Kidney (tissue), 13 donors: ENCODE measurements at regions not wholly inside any gene's neighbourhood (a gene's known extent, or its start where the extent isn't known, plus 50 kb on each side); places are given as distances from the start of the nearest gene placed in this dataset.

ENCODE experiments used
- DNase-seq, 5 donors: peaks; one replicate each; pipeline ENCODE4 v3.0.0-alpha.2; 2013 to 2020
- FAIRE-seq: peaks from 2 replicates; lab custom pipeline; 2012; peaks lifted over from hg19 to GRCh38; lab: Jason Lieb, UNC
- H3K27ac ChIP-seq, 2 donors: one replicate each; pipeline ENCODE4 v1.7.0; 2013; ENCODE audit warnings: low read depth in 2 of 2, low read length in 2 of 2, inconsistent platforms in 1 of 2
- H3K27me3 ChIP-seq: one replicate; pipeline ENCODE4 v1.7.1; 2013; ENCODE audit warnings: low read length, inconsistent platforms; ENCODE audit not compliant: control insufficient read depth, insufficient read depth
- H3K36me3 ChIP-seq, 3 donors: one replicate each; pipeline versions ENCODE4 v1.7.0 to v1.7.1; 2013; ENCODE audit warnings: low read length in 3 of 3, control low read depth in 1 of 3, inconsistent platforms in 1 of 3; ENCODE audit not compliant: insufficient read depth in 3 of 3, control insufficient read depth in 2 of 3
- H3K4me1 ChIP-seq, 3 donors: one replicate each; pipeline versions ENCODE4 v1.7.0 to v1.7.1; 2013; ENCODE audit warnings: low read length in 3 of 3, inconsistent platforms in 1 of 3, low read depth in 1 of 3; ENCODE audit not compliant: control insufficient read depth in 2 of 3, insufficient read depth in 2 of 3
- H3K4me3 ChIP-seq, 3 donors: one replicate each; pipeline versions ENCODE4 v1.7.0 to v1.8.1; 2013; ENCODE audit warnings: low read length in 3 of 3, control low read depth in 1 of 3, inconsistent platforms in 1 of 3
- H3K9ac ChIP-seq, 3 donors: one replicate each; pipeline versions ENCODE4 v1.7.0 to v1.7.1; 2013; ENCODE audit warnings: low read length in 3 of 3, control low read depth in 1 of 3, inconsistent platforms in 1 of 3
- H3K9me3 ChIP-seq, 3 donors: one replicate each; pipeline versions ENCODE4 v1.7.0 to v1.7.1; 2013; ENCODE audit warnings: low read length in 3 of 3, control low read depth in 1 of 3, inconsistent platforms in 1 of 3; ENCODE audit not compliant: control insufficient read depth in 2 of 3, insufficient read depth in 1 of 3
- intact Hi-C: fragments of 100-400 bp; cut with DNase I; formaldehyde crosslinking; loops from one replicate; pipeline ENCODE4 v1.11.1; 2022
- TF ChIP-seq, protein P1 (sequence below): IDR thresholded peaks from 3 replicates; pipeline ENCODE4 v1.5.1; 2012; ENCODE audit warnings: mild to moderate bottlenecking, moderate library complexity, borderline replicate concordance; ENCODE audit not compliant: insufficient read depth; ENCODE audit errors: extremely low read depth
- donor health status: control.
- donor health status: control.
- donor health status: control.
- donor health status: control.
- donor health status: control.
- donor health status: DM: yes; HTN: yes; CAD: no.
- donor health status: Normal renal cell carcinoma (clear cell type).

DNA sequence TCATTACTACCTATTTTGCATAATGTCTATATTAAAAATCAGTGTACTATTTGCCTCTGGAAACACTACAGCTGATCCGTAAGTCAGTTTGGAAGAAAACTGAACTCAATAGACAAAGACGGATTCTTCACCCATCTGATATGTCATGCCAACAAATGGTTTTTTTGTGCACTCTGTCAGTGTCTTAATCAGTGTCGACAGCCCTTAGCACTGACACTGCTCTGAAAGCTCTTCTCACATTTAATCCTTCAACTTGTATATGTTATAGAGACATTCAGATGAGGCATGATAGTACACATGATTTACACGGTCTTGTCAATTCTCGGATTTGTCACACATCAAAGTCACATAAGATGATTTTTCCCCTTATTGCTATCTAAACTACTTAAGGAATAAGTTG is 347.5 kb upstream of the GALNT5 start:
- Histone ChIP-seq H3K9me3 (no peaks in the 10 kb centered on the region), H3K4me3 (no peak overlapping the region), H3K9ac (no peak overlapping the region), H3K27me3 (no peaks in the 10 kb centered on the region), H3K4me1 (no peaks in the 10 kb centered on the region), H3K27ac (no peak overlapping the region), H3K36me3 (no peaks in the 10 kb centered on the region)
- intact Hi-C loops, result no loop called here
- FAIRE-seq (no peak), DNase-seq (no peak)
- TF ChIP-seq, protein P1, sequence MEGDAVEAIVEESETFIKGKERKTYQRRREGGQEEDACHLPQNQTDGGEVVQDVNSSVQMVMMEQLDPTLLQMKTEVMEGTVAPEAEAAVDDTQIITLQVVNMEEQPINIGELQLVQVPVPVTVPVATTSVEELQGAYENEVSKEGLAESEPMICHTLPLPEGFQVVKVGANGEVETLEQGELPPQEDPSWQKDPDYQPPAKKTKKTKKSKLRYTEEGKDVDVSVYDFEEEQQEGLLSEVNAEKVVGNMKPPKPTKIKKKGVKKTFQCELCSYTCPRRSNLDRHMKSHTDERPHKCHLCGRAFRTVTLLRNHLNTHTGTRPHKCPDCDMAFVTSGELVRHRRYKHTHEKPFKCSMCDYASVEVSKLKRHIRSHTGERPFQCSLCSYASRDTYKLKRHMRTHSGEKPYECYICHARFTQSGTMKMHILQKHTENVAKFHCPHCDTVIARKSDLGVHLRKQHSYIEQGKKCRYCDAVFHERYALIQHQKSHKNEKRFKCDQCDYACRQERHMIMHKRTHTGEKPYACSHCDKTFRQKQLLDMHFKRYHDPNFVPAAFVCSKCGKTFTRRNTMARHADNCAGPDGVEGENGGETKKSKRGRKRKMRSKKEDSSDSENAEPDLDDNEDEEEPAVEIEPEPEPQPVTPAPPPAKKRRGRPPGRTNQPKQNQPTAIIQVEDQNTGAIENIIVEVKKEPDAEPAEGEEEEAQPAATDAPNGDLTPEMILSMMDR, result no peak

DNA sequence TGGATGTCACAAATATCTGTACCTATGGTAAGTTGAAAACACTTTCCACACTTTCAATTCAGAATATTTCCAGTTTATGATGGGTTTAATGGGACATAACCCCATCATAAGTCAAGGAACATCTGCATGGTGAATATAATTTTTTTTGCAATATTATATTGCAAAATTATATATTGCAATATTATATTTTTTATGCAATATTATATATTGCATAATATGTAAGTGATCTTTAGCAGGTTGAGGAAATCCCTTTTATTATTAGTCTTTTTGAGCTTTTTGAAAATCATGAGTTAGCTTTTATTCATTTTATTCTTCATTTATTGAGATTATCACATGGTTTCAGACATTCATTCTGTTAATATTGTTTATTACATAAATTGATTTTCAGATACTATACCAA is 342.2 kb upstream of the GALNT5 start:
- Histone ChIP-seq H3K27ac (no peak overlapping the region), H3K9ac (no peak overlapping the region), H3K36me3 (no peaks in the 10 kb centered on the region), H3K4me3 (no peak overlapping the region), H3K4me1 (peaks cover 0 to 3% (median 0%) of the 10 kb centered on the region in 3 donors), H3K9me3 (no peaks in the 10 kb centered on the region), H3K27me3 (no peaks in the 10 kb centered on the region)
- TF ChIP-seq, protein P1, result no peak
- intact Hi-C loops, result no loop called here
- FAIRE-seq (peak; percentile 8), DNase-seq (no peak)

DNA sequence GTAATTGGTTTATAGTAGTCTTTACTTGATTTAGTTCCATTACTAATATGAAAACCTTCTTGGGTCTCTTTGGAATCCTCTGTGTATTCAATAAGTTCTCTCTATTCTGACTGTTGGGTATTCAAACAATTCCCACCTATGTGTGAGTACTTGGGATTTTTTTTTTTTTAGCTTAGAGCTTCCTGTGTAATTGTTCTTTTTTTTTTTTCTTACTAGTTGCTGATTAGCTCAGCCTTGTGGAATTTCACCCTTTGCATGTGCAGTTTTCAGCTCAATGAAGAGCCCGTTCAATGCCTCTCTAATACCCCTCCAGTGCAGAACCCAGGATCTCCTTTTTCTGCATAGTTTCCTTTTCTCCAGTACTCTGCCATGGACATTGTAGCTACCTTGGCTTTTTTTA is 339.1 kb upstream of the GALNT5 start:
- Histone ChIP-seq H3K9me3 (no peaks in the 10 kb centered on the region), H3K4me1 (peaks cover 0 to 3% (median 0%) of the 10 kb centered on the region in 3 donors), H3K36me3 (no peaks in the 10 kb centered on the region), H3K27me3 (no peaks in the 10 kb centered on the region), H3K4me3 (peak overlapping the region in 2 of 3 donors; percentile 12 to 32), H3K27ac (no peak overlapping the region), H3K9ac (no peak overlapping the region)
- intact Hi-C loops, result no loop called here
- DNase-seq (peak in 2 of 5 donors; percentile 25 to 45), FAIRE-seq (no peak)
- TF ChIP-seq, protein P1, result no peak

DNA sequence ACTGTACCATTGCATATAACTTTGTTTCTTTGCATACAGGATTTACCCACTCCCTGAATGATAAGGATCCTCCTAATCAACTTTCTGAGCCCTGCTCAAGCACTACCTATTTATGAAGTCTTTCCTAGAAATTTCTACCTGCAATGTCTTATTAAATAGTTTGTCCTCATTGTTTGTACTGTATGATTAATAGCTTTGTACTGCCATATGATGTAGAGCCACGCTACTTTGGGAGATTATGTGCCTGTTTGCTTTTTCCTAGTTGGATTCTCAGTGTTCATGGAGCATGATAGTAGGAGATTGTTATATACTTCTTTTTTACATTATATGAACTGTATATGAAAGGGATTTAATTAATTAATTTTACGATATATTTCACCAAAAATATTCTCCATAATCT is 327.1 kb upstream of the GALNT5 start:
- Histone ChIP-seq H3K4me1 (no peaks in the 10 kb centered on the region), H3K27me3 (no peaks in the 10 kb centered on the region), H3K36me3 (no peaks in the 10 kb centered on the region), H3K9ac (no peak overlapping the region), H3K9me3 (peaks cover 0 to 2% (median 0%) of the 10 kb centered on the region in 3 donors), H3K27ac (no peak overlapping the region), H3K4me3 (no peak overlapping the region)
- FAIRE-seq (no peak), DNase-seq (no peak)
- TF ChIP-seq, protein P1, result no peak
- intact Hi-C loops, result no loop called here
